ENCODE measurements at regions not wholly inside any gene's neighbourhood (a gene's known extent, or its start where the extent isn't known, plus 50 kb on each side); places are given as distances from the start of the nearest gene placed in this dataset.
"Not testable (repeated sequence)": the region's sequence is repeated elsewhere in the genome, so short reads cannot be mapped to it uniquely, and the experiment has no call there.

- H3K4ac ChIP-seq (ENCODE audit: low read depth, low read length); H2AK5ac ChIP-seq (ENCODE audit: low read depth, low read length); H3K4me2 ChIP-seq (ENCODE audit: low read depth, low read length); H2BK120ac ChIP-seq (ENCODE audit: low read depth, low read length); ATAC-seq (ENCODE audit: low read depth); H4K91ac ChIP-seq (ENCODE audit: insufficient read depth, low read depth, low read length); intact Hi-C loops (cut with micrococcal nuclease); H3K4me1 ChIP-seq (ENCODE audit: control insufficient read depth, insufficient read depth, low read length); CTCF ChIA-PET; H3K18ac ChIP-seq (ENCODE audit: low read depth, low read length); H2BK5ac ChIP-seq (ENCODE audit: low read depth, low read length, poor library complexity, severe bottlenecking); H3K27me3 ChIP-seq (ENCODE audit: control insufficient read depth, insufficient read depth, low read length); H3K9me3 ChIP-seq (ENCODE audit: control insufficient read depth, insufficient read depth, low read length); H3K9ac ChIP-seq (ENCODE audit: low read depth, low read length); H3K36me3 ChIP-seq (ENCODE audit: control insufficient read depth, insufficient read depth, low read length); H4K20me1 ChIP-seq (ENCODE audit: insufficient read depth, low read length); BruUV-seq (replicated peaks); H4K8ac ChIP-seq (ENCODE audit: low read depth in 2 of 2, low read length in 2 of 2); H2AFZ ChIP-seq (replicated peaks; ENCODE audit: low read length, poor library complexity); H2BK15ac ChIP-seq (ENCODE audit: low read depth, low read length); H3K9me1 ChIP-seq (ENCODE audit: insufficient read depth, low read length); H4K5ac ChIP-seq (ENCODE audit: low read depth, low read length); H3K27ac ChIP-seq (ENCODE audit: insufficient read depth, low read length); H3K23ac ChIP-seq (ENCODE audit: low read depth, low read length); DNase-seq; H3K56ac ChIP-seq (ENCODE audit: extremely low read depth, insufficient read depth, low read length); dilution Hi-C loops (cut with HindIII; ENCODE audit: low sequenced_read_pairs, unreplicated experiment); in situ Hi-C loops (cut with MboI; ENCODE audit: low sequenced_read_pairs); H3K79me1 ChIP-seq (ENCODE audit: low read depth in 1 of 2, low read length in 2 of 2); H2AK9ac ChIP-seq (replicated peaks; ENCODE audit: low read depth, low read length, poor library complexity); H3K4me3 ChIP-seq (ENCODE audit: insufficient read depth, low read depth, low read length); H3K14ac ChIP-seq (replicated peaks; ENCODE audit: low read depth, low read length); H2BK20ac ChIP-seq (ENCODE audit: low read depth, low read length); POLR2A ChIA-PET (ENCODE audit: unreplicated experiment): not testable (repeated sequence)
- 92% methylated on average over 6 of the region's 45 CpGs; no CpG with 5 or more reads in 1 of the 2 experiments for WGBS, 2 experiments (ENCODE audit: extremely low coverage in 2 of 2, insufficient read length in 1 of 2)
These were observed 1406.4 kb upstream of the PCDH10 start for GRCh38 chr4:131742536-131743205.

GRCh38 chr4:131743348-131743747, 1405.7 kb upstream of the PCDH10 start:
- H3K4ac ChIP-seq (ENCODE audit: low read depth, low read length); H3K79me1 ChIP-seq (ENCODE audit: low read depth in 1 of 2, low read length in 2 of 2); H4K8ac ChIP-seq (ENCODE audit: low read depth in 2 of 2, low read length in 2 of 2); H2AK9ac ChIP-seq (replicated peaks; ENCODE audit: low read depth, low read length, poor library complexity); H3K9ac ChIP-seq (ENCODE audit: low read depth, low read length); H2BK5ac ChIP-seq (ENCODE audit: low read depth, low read length, poor library complexity, severe bottlenecking); H3K4me3 ChIP-seq (ENCODE audit: insufficient read depth, low read depth, low read length); H3K9me1 ChIP-seq (ENCODE audit: insufficient read depth, low read length); DNase-seq; H3K4me1 ChIP-seq (ENCODE audit: control insufficient read depth, insufficient read depth, low read length); H2BK15ac ChIP-seq (ENCODE audit: low read depth, low read length); H3K36me3 ChIP-seq (ENCODE audit: control insufficient read depth, insufficient read depth, low read length); H2BK20ac ChIP-seq (ENCODE audit: low read depth, low read length); POLR2A ChIA-PET (ENCODE audit: unreplicated experiment); intact Hi-C loops (cut with micrococcal nuclease); H2BK120ac ChIP-seq (ENCODE audit: low read depth, low read length); H3K27ac ChIP-seq (ENCODE audit: insufficient read depth, low read length); CTCF ChIA-PET; dilution Hi-C loops (cut with HindIII; ENCODE audit: low sequenced_read_pairs, unreplicated experiment); H3K9me3 ChIP-seq (ENCODE audit: control insufficient read depth, insufficient read depth, low read length); H3K14ac ChIP-seq (replicated peaks; ENCODE audit: low read depth, low read length); ATAC-seq (ENCODE audit: low read depth); H3K27me3 ChIP-seq (ENCODE audit: control insufficient read depth, insufficient read depth, low read length); H4K5ac ChIP-seq (ENCODE audit: low read depth, low read length); H2AFZ ChIP-seq (replicated peaks; ENCODE audit: low read length, poor library complexity); H2AK5ac ChIP-seq (ENCODE audit: low read depth, low read length); H3K18ac ChIP-seq (ENCODE audit: low read depth, low read length); H4K20me1 ChIP-seq (ENCODE audit: insufficient read depth, low read length); H3K23ac ChIP-seq (ENCODE audit: low read depth, low read length); BruUV-seq (replicated peaks); H3K56ac ChIP-seq (ENCODE audit: extremely low read depth, insufficient read depth, low read length); H3K4me2 ChIP-seq (ENCODE audit: low read depth, low read length); H4K91ac ChIP-seq (ENCODE audit: insufficient read depth, low read depth, low read length); in situ Hi-C loops (cut with MboI; ENCODE audit: low sequenced_read_pairs): not testable (repeated sequence)
- no CpG with 5 or more reads among the region's 20 CpGs for WGBS, 2 experiments (ENCODE audit: extremely low coverage in 2 of 2, insufficient read length in 1 of 2)

Data from IMR-90 (cell line).